ENCODE measurements at regions not wholly inside any gene's neighbourhood (a gene's known extent, or its start where the extent isn't known, plus 50 kb on each side); places are given as distances from the start of the nearest gene placed in this dataset.
"Not testable (repeated sequence)": the region's sequence is repeated elsewhere in the genome, so short reads cannot be mapped to it uniquely, and the experiment has no call there.

- no peak overlapping the region for H3K4me3 ChIP-seq (ENCODE audit: low read depth, low read length)
- DNase-seq (ENCODE audit: low read depth), result no peak
- no peak for TF ChIP-seq CTCF (conservative IDR thresholded peaks at IDR 0.05; ENCODE audit: low read depth, low read length)
These were observed 568.8 kb downstream of the STIM2 start for GRCh38 chr4:27429364-27429871.

- no peak for TF ChIP-seq CTCF (conservative IDR thresholded peaks at IDR 0.05; ENCODE audit: low read depth, low read length)
- DNase-seq (ENCODE audit: low read depth), result no peak
These were observed 581.5 kb downstream of the STIM2 start for GRCh38 chr4:27442146-27442545.

GRCh38 chr4:27442661-27443060 is 582.0 kb downstream of the STIM2 start:
- DNase-seq (ENCODE audit: low read depth), result not testable (repeated sequence)

More at GRCh38 chr4:27442146-27442545, 581.5 kb downstream of the STIM2 start:
- H3K4me3 ChIP-seq (ENCODE audit: low read depth, low read length), result no peak overlapping the region

GRCh38 chr4:27463816-27464215 is 603.2 kb downstream of the STIM2 start:
- no peak overlapping the region for H3K4me3 ChIP-seq (ENCODE audit: low read depth, low read length)
- no peak for TF ChIP-seq CTCF (conservative IDR thresholded peaks at IDR 0.05; ENCODE audit: low read depth, low read length)
- peak; percentile 1 for DNase-seq (ENCODE audit: low read depth)

More at GRCh38 chr4:27442661-27443060, 582.0 kb downstream of the STIM2 start:
- H3K4me3 ChIP-seq (ENCODE audit: low read depth, low read length), result not testable (repeated sequence)

- H3K4me3 ChIP-seq (ENCODE audit: low read depth, low read length), result no peak overlapping the region
- no peak for DNase-seq (ENCODE audit: low read depth)
- TF ChIP-seq CTCF (conservative IDR thresholded peaks at IDR 0.05; ENCODE audit: low read depth, low read length), result no peak
These were observed 606.7 kb downstream of the STIM2 start for GRCh38 chr4:27467351-27467750.

- H3K4me3 ChIP-seq (ENCODE audit: low read depth, low read length), result no peak overlapping the region
- no peak for TF ChIP-seq CTCF (conservative IDR thresholded peaks at IDR 0.05; ENCODE audit: low read depth, low read length)
- no peak for DNase-seq (ENCODE audit: low read depth)
These were observed 611.7 kb downstream of the STIM2 start for GRCh38 chr4:27472364-27472763.

- no peak for TF ChIP-seq CTCF (conservative IDR thresholded peaks at IDR 0.05; ENCODE audit: low read depth, low read length)
- no peak for DNase-seq (ENCODE audit: low read depth)
- H3K4me3 ChIP-seq (ENCODE audit: low read depth, low read length), result no peak overlapping the region
These were observed 614.0 kb downstream of the STIM2 start for GRCh38 chr4:27474691-27475090.
